ENCODE measurements at regions not wholly inside any gene's neighbourhood (a gene's known extent, or its start where the extent isn't known, plus 50 kb on each side); places are given as distances from the start of the nearest gene placed in this dataset.
"Not testable (repeated sequence)": the region's sequence is repeated elsewhere in the genome, so short reads cannot be mapped to it uniquely, and the experiment has no call there.

- DNase-seq = no peak
These were observed 65.7 kb upstream of the PTPRK start for GRCh38 chr6:128586095-128586494.

- DNase-seq = no peak
These were observed 60.1 kb upstream of the PTPRK start for GRCh38 chr6:128580224-128581110.

- DNase-seq = not testable (repeated sequence)
These were observed 54.9 kb upstream of the PTPRK start for GRCh38 chr6:128575254-128575653.

- no peak for DNase-seq
These were observed 54.0 kb upstream of the PTPRK start for GRCh38 chr6:128574402-128574801.

GRCh38 chr6:128573036-128573435, 52.6 kb upstream of the PTPRK start:
- DNase-seq = no peak

GRCh38 chr6:128572294-128572693, 51.9 kb upstream of the PTPRK start:
- DNase-seq = peak; percentile 72

GRCh38 chr6:128570680-128571063, 50.3 kb upstream of the PTPRK start:
- DNase-seq = no peak

GRCh38 chr6:128569732-128570679, 49.6 kb upstream of the PTPRK start:
- peak; percentile 94 for DNase-seq

Measured in fibroblast of skin of right biceps (primary cell).